Ascending aorta (tissue), 2 donors: ENCODE measurements at regions not wholly inside any gene's neighbourhood (a gene's known extent, or its start where the extent isn't known, plus 50 kb on each side); places are given as distances from the start of the nearest gene placed in this dataset.

Experiments used
- DNase-seq, 2 donors: peaks; one replicate each; pipeline ENCODE4 v3.0.0-alpha.2; 2019; ENCODE audit warnings: low spot score in 2 of 2
- H3K27ac ChIP-seq, 2 donors: fragments of 200-600 bp; sonication (generic); one replicate each; pipeline ENCODE4 v1.5.1; 2016 to 2017; ENCODE audit warnings: mild to moderate bottlenecking in 1 of 2
- H3K27me3 ChIP-seq: fragments of 200-600 bp; sonication (generic); one replicate; pipeline ENCODE4 v1.5.1; 2017
- H3K36me3 ChIP-seq, 2 donors: fragments of 200-600 bp; sonication (generic); one replicate each; pipeline ENCODE4 v1.5.1; 2016
- H3K4me1 ChIP-seq, 2 donors: fragments of 200-600 bp; sonication (generic); one replicate each; pipeline ENCODE4 v1.5.1; 2016 to 2017; ENCODE audit warnings: mild to moderate bottlenecking in 1 of 2
- H3K4me3 ChIP-seq, 2 donors: fragments of 200-600 bp; sonication (generic); one replicate each; pipeline ENCODE4 v1.5.1; 2016 to 2017; ENCODE audit warnings: mild to moderate bottlenecking in 1 of 2
- H3K9me3 ChIP-seq, 2 donors: fragments of 200-600 bp; sonication (generic); one replicate each; pipeline ENCODE4 v1.5.1; 2016
- CTCF ChIP-seq, 3 experiments: fragments of 200-600 bp in 2 of 3; fragments of 450-650 bp in 1 of 3; sonication (generic) in 2 of 3; IDR thresholded peaks; one replicate each; pipeline ENCODE4 v1.5.1; 2016 to 2019; ENCODE audit warnings: antibody characterized with exemption in 3 of 3, mild to moderate bottlenecking in 1 of 3, moderate library complexity in 1 of 3
- intact Hi-C: fragments of 100-400 bp; cut with DNase I; formaldehyde crosslinking; loops from one replicate; pipeline ENCODE4 v1.15.1; 2023

- intact Hi-C loops: no loop called here
- H3K9me3 ChIP-seq: no peaks in the 10 kb centered on the region
- H3K27me3 ChIP-seq: no peaks in the 10 kb centered on the region
- TF ChIP-seq CTCF (IDR thresholded peaks at IDR 0.05): no peak
- no peak overlapping the region for H3K27ac ChIP-seq
- DNase-seq: no peak
- H3K36me3 ChIP-seq: no peaks in the 10 kb centered on the region
- no peak overlapping the region for H3K4me3 ChIP-seq
- no peaks in the 10 kb centered on the region for H3K4me1 ChIP-seq
Measured at GRCh38 chr14:89588016-89588415, 171.0 kb upstream of the FOXN3 start.

GRCh38 chr14:89587136-89587420 lies 170.0 kb upstream of the FOXN3 start:
- Histone ChIP-seq H3K27me3 (no peaks in the 10 kb centered on the region), H3K9me3 (no peaks in the 10 kb centered on the region), H3K36me3 (no peaks in the 10 kb centered on the region), H3K4me3 (no peak overlapping the region), H3K4me1 (no peaks in the 10 kb centered on the region), H3K27ac (no peak overlapping the region)
- TF ChIP-seq CTCF (IDR thresholded peaks at IDR 0.05): no peak
- DNase-seq: no peak
- intact Hi-C loops: no loop called here

- Histone ChIP-seq H3K27me3 (no peaks in the 10 kb centered on the region), H3K4me1 (no peaks in the 10 kb centered on the region), H3K4me3 (no peak overlapping the region), H3K27ac (no peak overlapping the region), H3K9me3 (no peaks in the 10 kb centered on the region), H3K36me3 (no peaks in the 10 kb centered on the region)
- no peak for TF ChIP-seq CTCF (IDR thresholded peaks at IDR 0.05)
- intact Hi-C loops: no loop called here
- DNase-seq: no peak
Measured at GRCh38 chr14:89586258-89587135, 169.5 kb upstream of the FOXN3 start.

GRCh38 chr14:89578156-89578555 lies 161.1 kb upstream of the FOXN3 start:
- peaks cover 0 to 3% of the 10 kb centered on the region in 2 donors for H3K36me3 ChIP-seq
- H3K27ac ChIP-seq: peak overlapping the region; percentile 80 to 85
- H3K9me3 ChIP-seq: no peaks in the 10 kb centered on the region
- TF ChIP-seq CTCF (IDR thresholded peaks at IDR 0.05): no peak
- H3K27me3 ChIP-seq: no peaks in the 10 kb centered on the region
- peak overlapping the region in 1 of 2 donors; percentile 4 for H3K4me3 ChIP-seq
- H3K4me1 ChIP-seq: peaks cover 24 to 33% of the 10 kb centered on the region in 2 donors
- no peak for DNase-seq
- intact Hi-C loops: loop anchor here (5.0 kb wide), 4 partner anchors 39 to 334 kb away; partner anchors contain the start of gene FOXN3

GRCh38 chr14:89576960-89577359 lies 159.9 kb upstream of the FOXN3 start:
- H3K27ac ChIP-seq: peak overlapping the region; percentile 80 to 85
- H3K9me3 ChIP-seq: no peaks in the 10 kb centered on the region
- H3K36me3 ChIP-seq: peaks cover 0 to 3% of the 10 kb centered on the region in 2 donors
- TF ChIP-seq CTCF (IDR thresholded peaks at IDR 0.05): no peak
- no peak for DNase-seq
- intact Hi-C loops: loop anchor here (5.0 kb wide), 4 partner anchors 40 to 335 kb away; partner anchors contain the start of gene FOXN3
- H3K27me3 ChIP-seq: no peaks in the 10 kb centered on the region
- peak overlapping the region in 1 of 2 donors; percentile 42 for H3K4me3 ChIP-seq
- peaks cover 24 to 38% of the 10 kb centered on the region in 2 donors for H3K4me1 ChIP-seq
